A673 (cell line): ENCODE measurements at regions not wholly inside any gene's neighbourhood (a gene's known extent, or its start where the extent isn't known, plus 50 kb on each side); places are given as distances from the start of the nearest gene placed in this dataset.

Experiments used
- EZH2 ChIP-seq: fragments of 200-600 bp; sonication (generic); IDR thresholded peaks from 2 replicates; pipeline ENCODE4 v1.6.1; 2017; ENCODE audit warnings: borderline replicate concordance, low read depth, mild to moderate bottlenecking, mixed read lengths, antibody characterized with exemption, low read length; ENCODE audit not compliant: poor library complexity, severe bottlenecking
- TF ChIP-seq, protein P1 (sequence below): fragments of 300-800, 200-600 bp; sonication (generic); conservative IDR thresholded peaks from 2 replicates; pipeline ENCODE4 v1.5.1; 2017; ENCODE audit warnings: low read depth, mild to moderate bottlenecking, antibody characterized with exemption, low read length, moderate library complexity, mixed read lengths

DNA sequence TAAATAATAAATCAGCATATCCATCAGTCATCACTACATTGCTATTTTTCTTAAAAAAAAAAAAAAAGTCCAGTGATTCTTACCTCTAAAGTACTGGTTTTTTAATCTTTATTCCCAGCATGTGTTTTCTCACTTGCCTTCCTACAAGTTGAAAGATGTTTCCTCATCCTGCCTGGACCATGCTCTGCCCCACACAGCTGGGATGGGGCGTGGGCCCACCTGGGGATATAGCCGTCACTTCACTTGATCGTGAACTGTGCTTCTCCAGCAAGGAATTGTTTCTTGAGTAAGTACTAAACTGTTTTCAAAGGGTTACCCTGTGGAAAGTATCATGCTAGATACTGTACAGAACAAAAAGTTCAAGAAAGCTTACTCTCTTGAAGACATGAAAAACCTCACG, 212.6 kb upstream of the HTR1E start:
- no peak for TF ChIP-seq EZH2
- TF ChIP-seq, protein P1, sequence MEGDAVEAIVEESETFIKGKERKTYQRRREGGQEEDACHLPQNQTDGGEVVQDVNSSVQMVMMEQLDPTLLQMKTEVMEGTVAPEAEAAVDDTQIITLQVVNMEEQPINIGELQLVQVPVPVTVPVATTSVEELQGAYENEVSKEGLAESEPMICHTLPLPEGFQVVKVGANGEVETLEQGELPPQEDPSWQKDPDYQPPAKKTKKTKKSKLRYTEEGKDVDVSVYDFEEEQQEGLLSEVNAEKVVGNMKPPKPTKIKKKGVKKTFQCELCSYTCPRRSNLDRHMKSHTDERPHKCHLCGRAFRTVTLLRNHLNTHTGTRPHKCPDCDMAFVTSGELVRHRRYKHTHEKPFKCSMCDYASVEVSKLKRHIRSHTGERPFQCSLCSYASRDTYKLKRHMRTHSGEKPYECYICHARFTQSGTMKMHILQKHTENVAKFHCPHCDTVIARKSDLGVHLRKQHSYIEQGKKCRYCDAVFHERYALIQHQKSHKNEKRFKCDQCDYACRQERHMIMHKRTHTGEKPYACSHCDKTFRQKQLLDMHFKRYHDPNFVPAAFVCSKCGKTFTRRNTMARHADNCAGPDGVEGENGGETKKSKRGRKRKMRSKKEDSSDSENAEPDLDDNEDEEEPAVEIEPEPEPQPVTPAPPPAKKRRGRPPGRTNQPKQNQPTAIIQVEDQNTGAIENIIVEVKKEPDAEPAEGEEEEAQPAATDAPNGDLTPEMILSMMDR: no peak
